22Rv1 (cell line): ENCODE measurements at regions not wholly inside any gene's neighbourhood (a gene's known extent, or its start where the extent isn't known, plus 50 kb on each side); places are given as distances from the start of the nearest gene placed in this dataset.

Experiments used
- CTCF ChIP-seq: fragments of 450-650 bp; IDR thresholded peaks from 2 replicates; pipeline ENCODE4 v1.5.1; 2017; ENCODE audit warnings: mild to moderate bottlenecking
- ZFX ChIP-seq: fragments of 450-650 bp; IDR thresholded peaks from 2 replicates; pipeline ENCODE4 v1.6.1; 2017; ENCODE audit warnings: antibody characterized with exemption, borderline replicate concordance

- TF ChIP-seq CTCF (no peak), ZFX (no peak)
Observed at GRCh38 chr6:113697632-113698410, 159.3 kb upstream of the MARCKS start.
